T-helper 17 cell (primary cell): ENCODE measurements at regions not wholly inside any gene's neighbourhood (a gene's known extent, or its start where the extent isn't known, plus 50 kb on each side); places are given as distances from the start of the nearest gene placed in this dataset.
"Not testable (repeated sequence)": the region's sequence is repeated elsewhere in the genome, so short reads cannot be mapped to it uniquely, and the experiment has no call there.

Experiments
- ATAC-seq: fragments of 150-1000 bp; cut with Tn5 transposase; 2 replicates; pipeline ENCODE4 v1.10.0; 2021; ENCODE audit warnings: mild to moderate bottlenecking, moderate library complexity
- DNase-seq, 3 donors: peaks; one replicate each; pipeline versions ENCODE4 v3.0.0 to v3.0.0-alpha.2; 2020 to 2021
- H3K9me3 ChIP-seq: one replicate; pipeline ENCODE4 v1.7.0; 2013; ENCODE audit warnings: low read length, mild to moderate bottlenecking; ENCODE audit not compliant: control insufficient read depth, poor library complexity, severe bottlenecking
- H3K27ac Mint-ChIP-seq: one replicate; pipeline ENCODE4 v1.8.0; 2022; ENCODE audit warnings: mild to moderate bottlenecking, moderate library complexity, mixed read lengths
- H3K27me3 Mint-ChIP-seq: one replicate; pipeline ENCODE4 v1.8.0; 2022; ENCODE audit warnings: mixed read lengths
- H3K36me3 Mint-ChIP-seq: one replicate; pipeline ENCODE4 v1.8.0; 2022; ENCODE audit warnings: low read depth, mixed read lengths
- H3K4me1 Mint-ChIP-seq: one replicate; pipeline ENCODE4 v1.8.0; 2022; ENCODE audit warnings: mild to moderate bottlenecking, mixed read lengths
- H3K4me3 Mint-ChIP-seq: one replicate; pipeline ENCODE4 v1.8.0; 2022; ENCODE audit warnings: mild to moderate bottlenecking, moderate library complexity, mixed read lengths

DNA sequence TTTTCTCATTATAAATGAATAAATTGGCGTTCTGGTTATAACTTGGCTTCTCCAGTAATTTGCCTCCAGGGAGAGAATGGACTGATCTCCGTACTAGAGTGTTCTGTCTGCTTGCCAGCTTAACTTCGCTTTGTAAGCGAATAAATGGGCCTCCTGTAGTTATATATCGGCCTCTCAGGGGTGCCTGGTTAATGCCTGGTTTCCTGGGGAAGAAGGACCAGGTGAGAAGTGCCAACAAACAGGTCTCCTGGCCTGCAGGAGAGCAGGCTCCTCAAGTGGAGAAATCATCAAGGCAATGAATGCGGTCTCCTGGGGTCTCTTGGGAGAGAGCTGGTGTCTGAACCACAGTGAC is 107.4 kb upstream of the SERBP1 start:
- H3K9me3 ChIP-seq, result no peaks in the 10 kb centered on the region
- ATAC-seq (no peak), DNase-seq (no peak)
- Mint-ChIP-seq H3K27ac (no peak overlapping the region), H3K27me3 (peaks cover 17% of the 10 kb centered on the region), H3K36me3 (no peaks in the 10 kb centered on the region), H3K4me3 (no peak overlapping the region), H3K4me1 (no peaks in the 10 kb centered on the region)

GRCh38 chr1:67540025-67540732 is 110.0 kb upstream of the SERBP1 start:
- H3K36me3 Mint-ChIP-seq, result no peaks in the 10 kb centered on the region
- peaks cover 15% of the 10 kb centered on the region for H3K27me3 Mint-ChIP-seq
- H3K4me3 Mint-ChIP-seq, result no peak overlapping the region
- no peak for ATAC-seq
- no peak for DNase-seq
- no peaks in the 10 kb centered on the region for H3K9me3 ChIP-seq
- H3K27ac Mint-ChIP-seq, result no peak overlapping the region
- H3K4me1 Mint-ChIP-seq, result no peaks in the 10 kb centered on the region

GRCh38 chr1:67540733-67541125 is 110.5 kb upstream of the SERBP1 start:
- H3K27me3 Mint-ChIP-seq, result peaks cover 9% of the 10 kb centered on the region
- ATAC-seq (no peak), DNase-seq (no peak)
- no peak overlapping the region for H3K27ac Mint-ChIP-seq
- no peaks in the 10 kb centered on the region for H3K4me1 Mint-ChIP-seq
- no peak overlapping the region for H3K4me3 Mint-ChIP-seq
- no peaks in the 10 kb centered on the region for H3K9me3 ChIP-seq
- no peaks in the 10 kb centered on the region for H3K36me3 Mint-ChIP-seq

- peaks cover 12% of the 10 kb centered on the region for H3K27me3 Mint-ChIP-seq
- no peak overlapping the region for H3K4me3 Mint-ChIP-seq
- H3K9me3 ChIP-seq, result no peaks in the 10 kb centered on the region
- no peak for ATAC-seq
- no peaks in the 10 kb centered on the region for H3K4me1 Mint-ChIP-seq
- H3K36me3 Mint-ChIP-seq, result no peaks in the 10 kb centered on the region
- DNase-seq, result no peak
- H3K27ac Mint-ChIP-seq, result no peak overlapping the region
These were observed 112.5 kb upstream of the SERBP1 start for GRCh38 chr1:67542747-67543146.

DNA sequence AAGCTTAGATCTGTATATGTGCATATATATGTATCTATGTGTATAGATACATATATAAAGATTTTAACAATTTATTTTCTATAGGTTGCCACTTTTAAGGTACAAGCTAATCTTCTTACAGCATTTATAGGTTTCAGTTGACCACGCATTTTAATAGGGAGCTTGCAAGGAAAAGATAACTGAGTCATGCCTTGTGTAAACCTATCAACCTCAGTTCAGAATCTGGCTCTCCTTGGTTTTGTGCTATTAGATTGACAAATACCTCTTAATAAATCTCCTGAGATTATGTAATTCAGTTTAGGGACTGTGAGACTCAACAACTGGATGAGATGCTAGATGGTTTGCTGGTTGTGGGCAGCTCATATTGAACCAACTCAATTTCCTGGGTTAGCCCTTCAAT is 114.7 kb upstream of the SERBP1 start:
- ATAC-seq, result no peak
- Mint-ChIP-seq H3K27ac (no peak overlapping the region), H3K27me3 (peaks cover 18% of the 10 kb centered on the region)

GRCh38 chr1:67545364-67545763 is 115.2 kb upstream of the SERBP1 start:
- H3K27ac Mint-ChIP-seq, result no peak overlapping the region
- peaks cover 2% of the 10 kb centered on the region for H3K36me3 Mint-ChIP-seq
- no peak for ATAC-seq
- H3K4me1 Mint-ChIP-seq, result no peaks in the 10 kb centered on the region
- no peak for DNase-seq
- no peaks in the 10 kb centered on the region for H3K9me3 ChIP-seq
- no peak overlapping the region for H3K4me3 Mint-ChIP-seq
- peaks cover 18% of the 10 kb centered on the region for H3K27me3 Mint-ChIP-seq

More for the DNA sequence above, 114.7 kb upstream of the SERBP1 start:
- no peaks in the 10 kb centered on the region for H3K9me3 ChIP-seq
- Mint-ChIP-seq H3K4me3 (no peak overlapping the region), H3K36me3 (peaks cover 2% of the 10 kb centered on the region), H3K4me1 (no peaks in the 10 kb centered on the region)
- no peak for DNase-seq

GRCh38 chr1:67551375-67551774 is 121.2 kb upstream of the SERBP1 start:
- DNase-seq (no peak), ATAC-seq (no peak)
- peaks cover 6% of the 10 kb centered on the region for H3K36me3 Mint-ChIP-seq
- H3K27ac Mint-ChIP-seq, result no peak overlapping the region
- H3K27me3 Mint-ChIP-seq, result peaks cover 34% of the 10 kb centered on the region
- H3K9me3 ChIP-seq, result no peaks in the 10 kb centered on the region
- H3K4me3 Mint-ChIP-seq, result no peak overlapping the region
- peaks cover 2% of the 10 kb centered on the region for H3K4me1 Mint-ChIP-seq

DNA sequence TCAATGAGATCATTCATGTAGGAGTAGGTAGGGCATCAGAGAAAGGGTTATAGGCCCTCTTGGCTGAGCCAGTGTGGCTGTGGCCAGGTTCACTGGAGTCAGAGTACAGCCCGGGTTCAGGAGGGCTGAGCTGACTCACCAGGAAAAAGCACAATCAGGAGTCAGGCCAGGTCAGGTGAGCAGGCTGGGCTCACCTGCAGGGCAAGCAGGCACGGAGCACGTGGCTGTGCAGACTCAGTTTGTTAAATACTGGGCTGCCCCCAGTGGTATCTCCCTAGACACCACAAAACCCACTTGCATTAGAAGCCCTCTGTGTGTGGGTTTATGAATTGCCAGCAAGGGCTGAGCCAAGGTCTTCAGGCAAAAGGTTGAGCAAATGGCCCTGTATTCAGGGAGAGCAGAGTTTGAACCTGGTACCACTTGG is 122.1 kb upstream of the SERBP1 start:
- H3K4me1 Mint-ChIP-seq, result peaks cover 2% of the 10 kb centered on the region
- H3K4me3 Mint-ChIP-seq, result no peak overlapping the region
- no peak for ATAC-seq
- H3K9me3 ChIP-seq, result no peaks in the 10 kb centered on the region
- H3K27ac Mint-ChIP-seq, result no peak overlapping the region
- H3K27me3 Mint-ChIP-seq, result peaks cover 40% of the 10 kb centered on the region
- DNase-seq, result no peak
- peaks cover 6% of the 10 kb centered on the region for H3K36me3 Mint-ChIP-seq

GRCh38 chr1:67554204-67554603 is 124.0 kb upstream of the SERBP1 start:
- H3K9me3 ChIP-seq, H3K36me3 Mint-ChIP-seq, H3K27ac Mint-ChIP-seq, ATAC-seq, H3K4me1 Mint-ChIP-seq, DNase-seq, H3K4me3 Mint-ChIP-seq: not testable (repeated sequence)
- H3K27me3 Mint-ChIP-seq, result peaks cover 58% of the 10 kb centered on the region

DNA sequence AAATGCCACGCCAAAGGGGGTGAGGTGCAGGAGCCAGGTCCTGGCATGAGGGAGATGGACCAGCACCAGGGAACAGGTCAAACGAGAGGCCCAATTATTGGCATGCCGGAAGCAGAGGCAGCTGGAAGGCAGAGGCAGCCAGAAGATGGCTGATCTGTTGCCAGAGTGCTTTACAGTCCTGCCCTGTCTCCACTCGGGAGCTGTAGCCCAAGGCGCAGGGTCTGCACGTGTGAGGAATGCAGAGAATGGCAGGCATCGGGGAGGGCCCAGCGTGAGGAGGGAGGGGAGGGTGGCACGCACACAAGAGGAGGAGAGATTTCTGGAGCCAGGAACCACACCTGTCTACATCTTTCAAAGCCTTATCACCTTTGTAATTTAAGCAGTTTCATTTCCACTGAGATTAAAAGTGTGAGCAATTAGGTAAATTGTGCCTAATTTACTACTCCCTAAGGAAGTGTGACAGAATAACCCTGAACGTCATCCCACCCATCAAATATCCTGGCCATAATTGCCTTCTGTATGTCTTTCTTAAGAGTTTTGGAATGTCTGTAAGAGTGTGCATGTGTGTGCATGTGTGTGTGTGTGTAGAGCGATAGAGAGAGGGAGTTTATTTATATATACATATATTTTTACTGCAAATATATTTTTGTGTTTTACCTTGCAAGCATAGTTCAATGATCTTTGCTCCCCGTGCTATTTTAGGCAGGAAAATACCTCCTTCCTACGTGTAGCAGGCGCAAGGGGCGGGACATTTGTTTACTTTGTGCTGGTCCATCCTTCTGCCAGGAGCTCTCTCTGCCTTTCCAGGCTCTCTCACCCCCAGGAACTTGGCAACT is 125.5 kb upstream of the SERBP1 start:
- no peaks in the 10 kb centered on the region for H3K9me3 ChIP-seq
- Mint-ChIP-seq H3K4me3 (no peak overlapping the region), H3K27ac (no peak overlapping the region), H3K4me1 (peaks cover 2% of the 10 kb centered on the region), H3K27me3 (peaks cover 58% of the 10 kb centered on the region), H3K36me3 (peaks cover 4% of the 10 kb centered on the region)
- DNase-seq (no peak), ATAC-seq (no peak)

- H3K27me3 Mint-ChIP-seq, result peaks cover 58% of the 10 kb centered on the region
- H3K36me3 Mint-ChIP-seq, result peaks cover 4% of the 10 kb centered on the region
- no peak overlapping the region for H3K4me3 Mint-ChIP-seq
- no peak for ATAC-seq
- peaks cover 2% of the 10 kb centered on the region for H3K4me1 Mint-ChIP-seq
- DNase-seq, result no peak
- no peak overlapping the region for H3K27ac Mint-ChIP-seq
- H3K9me3 ChIP-seq, result no peaks in the 10 kb centered on the region
These were observed 126.2 kb upstream of the SERBP1 start for GRCh38 chr1:67556297-67556900.

DNA sequence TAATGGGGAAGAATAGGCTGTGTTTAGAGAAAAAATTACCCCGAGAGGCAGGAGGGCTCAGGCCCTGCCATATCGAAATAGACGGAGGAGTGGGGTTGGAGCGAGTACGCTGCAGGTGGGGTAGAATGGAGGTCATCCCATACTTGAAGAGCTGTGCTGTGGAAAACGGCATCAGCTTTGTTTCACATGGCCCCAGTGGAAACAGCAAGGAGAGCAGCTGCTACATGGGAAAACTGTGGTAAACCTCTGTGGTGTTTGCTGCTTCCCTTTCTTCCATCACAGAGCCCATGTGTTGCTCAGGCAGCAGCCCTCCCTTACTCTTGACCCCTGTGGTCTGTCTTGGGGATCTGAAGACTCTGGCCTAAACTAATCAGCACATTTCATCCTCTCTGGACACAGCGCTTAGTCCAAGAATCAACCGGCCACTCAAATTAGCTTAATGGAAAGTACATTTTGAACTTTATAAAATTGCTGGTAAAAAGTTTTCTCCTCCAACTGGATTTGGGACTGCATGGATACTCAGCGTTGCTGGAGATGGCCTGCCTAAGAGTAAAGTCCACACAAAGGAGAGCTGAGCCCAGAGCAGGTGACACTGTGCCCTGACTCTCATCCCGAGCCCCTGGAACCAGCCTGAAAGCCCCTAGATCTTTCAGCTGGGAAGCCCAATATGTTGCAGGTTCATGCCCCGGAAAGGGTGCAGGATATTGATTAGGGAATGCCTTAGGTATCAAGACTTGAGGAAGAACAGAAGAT is 127.1 kb upstream of the GADD45A start:
- peaks cover 4% of the 10 kb centered on the region for H3K36me3 Mint-ChIP-seq
- no peak for ATAC-seq
- H3K27me3 Mint-ChIP-seq, result peaks cover 47% of the 10 kb centered on the region

More for the DNA sequence above, 127.1 kb upstream of the GADD45A start:
- Mint-ChIP-seq H3K4me3 (no peak overlapping the region), H3K27ac (no peak overlapping the region), H3K4me1 (peaks cover 5% of the 10 kb centered on the region)
- no peaks in the 10 kb centered on the region for H3K9me3 ChIP-seq
- no peak for DNase-seq
